Mesodermal cell (in vitro differentiated cells): ENCODE measurements at regions not wholly inside any gene's neighbourhood (a gene's known extent, or its start where the extent isn't known, plus 50 kb on each side); places are given as distances from the start of the nearest gene placed in this dataset.

ENCODE experiments used
- H3K27ac ChIP-seq: 2 replicates; pipeline ENCODE4 v1.7.0; 2013; ENCODE audit warnings: mild to moderate bottlenecking, low read depth, low read length, moderate library complexity; ENCODE audit not compliant: severe bottlenecking
- H3K36me3 ChIP-seq: 2 replicates; pipeline ENCODE4 v1.7.1; 2013; ENCODE audit warnings: mild to moderate bottlenecking, low read length, moderate library complexity; ENCODE audit not compliant: control insufficient read depth, insufficient read depth
- H3K4me1 ChIP-seq: one replicate; pipeline ENCODE4 v1.7.1; 2013; ENCODE audit warnings: mild to moderate bottlenecking, low read length; ENCODE audit not compliant: insufficient read depth, control insufficient read depth, poor library complexity, severe bottlenecking
- H3K4me3 ChIP-seq: 2 replicates; pipeline ENCODE4 v1.7.0; 2013; ENCODE audit warnings: low read length, control low read depth, mild to moderate bottlenecking; ENCODE audit not compliant: insufficient read depth, poor library complexity, severe bottlenecking; ENCODE audit errors: extremely low read depth
- H3K9me3 ChIP-seq: 2 replicates; pipeline ENCODE4 v1.7.1; 2013; ENCODE audit warnings: mild to moderate bottlenecking, low read length, moderate library complexity; ENCODE audit not compliant: control insufficient read depth
- WGBS, 2 experiments: methylation state at CpG; one replicate each; pipeline ENCODE4 v1.1.5; 2013; ENCODE audit warnings: missing lambda C conversion rate in 2 of 2; ENCODE audit not compliant: insufficient coverage in 2 of 2; 5-methylcytosine and 5-hydroxymethylcytosine counted together

DNA sequence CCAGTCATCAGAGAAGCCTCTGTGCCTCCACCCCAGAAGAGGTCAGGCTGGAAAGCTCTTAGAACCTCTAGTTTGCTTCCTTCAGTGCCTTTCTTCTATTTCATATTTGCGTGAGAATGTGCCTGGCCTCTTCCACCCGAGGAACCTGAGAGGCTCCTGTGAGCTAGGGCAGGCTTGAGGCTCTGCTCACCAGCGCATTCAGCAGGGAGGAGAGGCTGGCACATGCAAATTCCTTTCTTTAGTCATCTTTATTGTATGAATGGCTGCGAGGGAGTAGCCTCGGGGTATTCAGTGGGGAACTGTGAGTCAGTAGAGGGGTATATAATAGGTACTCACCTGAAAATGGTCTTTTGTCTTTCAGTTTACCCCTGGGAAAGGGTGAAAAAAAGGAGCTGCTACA lies 268.3 kb downstream of the ABCC12 start:
- H3K36me3 ChIP-seq: no peaks in the 10 kb centered on the region
- H3K9me3 ChIP-seq: no peaks in the 10 kb centered on the region
- H3K4me3 ChIP-seq: no peak overlapping the region
- WGBS, 2 experiments: 7 to 17% methylated on average over 3 to 5 of the region's 5 CpGs
- H3K4me1 ChIP-seq: peaks cover 23% of the 10 kb centered on the region
- peak overlapping the region; percentile 97 for H3K27ac ChIP-seq

DNA sequence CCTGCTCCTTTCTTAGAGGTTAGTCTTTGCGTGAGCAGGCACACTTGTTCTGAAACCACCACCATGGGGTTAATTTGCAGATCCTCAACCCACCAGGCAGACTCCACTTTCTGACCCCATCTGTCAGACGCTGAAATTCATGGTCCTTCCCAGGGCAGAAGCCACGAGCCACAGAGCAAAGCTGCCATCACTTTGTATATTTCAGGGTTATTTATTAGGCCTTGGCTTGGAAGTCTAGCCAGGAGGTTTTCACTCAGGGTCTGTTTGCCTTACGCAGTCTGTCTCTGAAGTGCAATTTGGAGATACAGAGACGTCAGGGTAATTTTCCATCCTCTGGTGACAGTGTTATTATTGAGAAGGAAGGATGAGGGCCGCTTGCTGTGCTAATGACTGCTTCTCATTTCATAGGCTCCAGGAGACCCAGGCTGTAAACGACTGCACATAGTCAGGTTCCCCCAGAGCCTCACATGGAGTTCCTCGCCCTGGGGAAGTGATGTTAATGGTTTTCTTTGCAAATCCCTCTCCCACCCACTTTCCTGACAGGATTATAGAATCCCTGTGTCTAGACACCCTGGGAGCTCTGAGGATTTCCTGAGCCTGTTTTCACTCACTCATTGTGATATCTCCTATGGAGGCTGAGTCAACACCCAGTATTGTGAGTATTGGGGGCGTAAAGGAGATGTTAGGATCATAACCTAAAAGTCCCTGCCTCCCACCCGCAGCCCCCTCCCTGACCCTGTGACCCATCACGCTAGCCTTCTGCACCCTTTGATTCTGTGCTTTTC lies 269.0 kb downstream of the ABCC12 start:
- H3K4me1 ChIP-seq: peaks cover 23% of the 10 kb centered on the region
- H3K4me3 ChIP-seq: no peak overlapping the region
- WGBS, 2 experiments: 30 to 31% methylated on average over 3 to 8 of the region's 11 CpGs
- peak overlapping the region; percentile 97 for H3K27ac ChIP-seq
- no peaks in the 10 kb centered on the region for H3K9me3 ChIP-seq
- no peaks in the 10 kb centered on the region for H3K36me3 ChIP-seq

DNA sequence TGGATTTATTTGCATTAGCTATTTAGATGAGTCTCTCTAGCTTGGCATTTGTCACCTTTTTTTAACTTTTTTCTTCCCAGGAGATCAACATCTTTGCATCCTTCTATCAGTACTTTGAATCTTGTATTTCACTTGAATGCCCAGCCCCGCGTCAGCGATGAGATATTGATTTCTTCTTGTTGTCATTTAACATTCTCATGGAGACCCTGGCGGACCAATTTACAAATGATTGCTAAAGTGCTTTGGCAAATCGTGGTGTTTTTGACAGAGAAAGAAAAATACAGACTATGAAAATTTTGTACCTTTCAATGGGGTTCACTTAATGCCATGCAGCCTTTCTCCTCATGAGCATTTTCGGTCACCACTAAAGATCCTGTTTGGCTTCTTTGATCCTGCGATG lies 269.7 kb downstream of the ABCC12 start:
- Histone ChIP-seq H3K4me3 (no peak overlapping the region), H3K27ac (peak overlapping the region; percentile 97), H3K4me1 (peaks cover 23% of the 10 kb centered on the region), H3K36me3 (no peaks in the 10 kb centered on the region), H3K9me3 (no peaks in the 10 kb centered on the region)
- 35 to 63% methylated on average over 3 to 6 of the region's 7 CpGs for WGBS, 2 experiments

DNA sequence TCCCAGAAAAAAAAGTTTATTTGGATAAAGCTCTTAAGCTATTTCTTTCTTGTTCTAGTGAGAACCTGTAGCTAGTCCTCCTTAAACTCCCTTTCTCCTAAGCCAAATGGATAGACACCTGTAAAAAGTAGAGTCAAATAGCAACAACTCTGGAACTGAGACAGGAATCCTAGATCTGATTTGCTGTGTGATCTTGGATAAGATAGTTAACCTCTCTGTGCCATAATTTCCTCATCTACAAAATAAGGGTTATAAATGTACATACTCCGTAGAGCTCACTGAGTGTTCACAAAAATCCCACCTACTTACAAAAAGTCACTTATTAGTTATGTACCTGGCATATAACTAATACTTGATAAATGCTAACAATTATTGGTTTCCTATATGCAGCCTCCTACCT lies 270.3 kb downstream of the ABCC12 start:
- WGBS, 2 experiments: no CpG with 5 or more reads among the region's 1 CpG
- H3K9me3 ChIP-seq: no peaks in the 10 kb centered on the region
- no peak overlapping the region for H3K4me3 ChIP-seq
- H3K4me1 ChIP-seq: peaks cover 23% of the 10 kb centered on the region
- no peaks in the 10 kb centered on the region for H3K36me3 ChIP-seq
- H3K27ac ChIP-seq: no peak overlapping the region

DNA sequence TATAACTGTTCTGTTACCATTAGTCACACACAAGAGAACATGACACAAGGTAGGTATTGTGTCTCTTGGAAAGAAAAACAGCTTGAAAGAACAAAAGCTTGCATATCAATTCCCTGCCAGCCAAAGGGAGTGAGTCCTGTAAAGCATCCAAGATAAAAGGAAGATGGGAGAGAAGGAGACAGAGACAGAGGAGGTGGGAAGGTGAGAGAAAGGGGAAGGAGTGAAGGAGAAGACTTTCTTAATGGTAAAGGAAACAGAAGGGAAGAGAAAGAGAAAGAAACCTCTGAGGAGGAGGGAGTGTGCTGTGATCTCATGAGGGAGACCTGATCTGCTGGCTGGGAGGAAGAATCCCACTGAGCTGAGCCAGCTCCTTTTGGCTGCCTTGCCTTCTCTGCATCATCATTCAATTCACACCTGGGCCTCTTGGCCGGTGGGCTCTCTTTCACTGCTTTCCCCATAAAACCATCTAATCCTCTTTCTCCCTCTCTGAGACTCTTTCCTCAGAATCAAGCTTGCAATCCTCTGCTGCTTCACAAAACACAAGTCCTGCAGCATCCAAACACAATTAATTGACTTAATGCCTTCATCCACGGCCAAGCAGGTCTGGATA lies 271.6 kb downstream of the ABCC12 start:
- H3K4me1 ChIP-seq: peaks cover 23% of the 10 kb centered on the region
- no peaks in the 10 kb centered on the region for H3K36me3 ChIP-seq
- H3K4me3 ChIP-seq: no peak overlapping the region
- WGBS, 2 experiments: 0 to 31% methylated on average over 1 to 2 of the region's 2 CpGs
- H3K27ac ChIP-seq: no peak overlapping the region
- no peaks in the 10 kb centered on the region for H3K9me3 ChIP-seq

DNA sequence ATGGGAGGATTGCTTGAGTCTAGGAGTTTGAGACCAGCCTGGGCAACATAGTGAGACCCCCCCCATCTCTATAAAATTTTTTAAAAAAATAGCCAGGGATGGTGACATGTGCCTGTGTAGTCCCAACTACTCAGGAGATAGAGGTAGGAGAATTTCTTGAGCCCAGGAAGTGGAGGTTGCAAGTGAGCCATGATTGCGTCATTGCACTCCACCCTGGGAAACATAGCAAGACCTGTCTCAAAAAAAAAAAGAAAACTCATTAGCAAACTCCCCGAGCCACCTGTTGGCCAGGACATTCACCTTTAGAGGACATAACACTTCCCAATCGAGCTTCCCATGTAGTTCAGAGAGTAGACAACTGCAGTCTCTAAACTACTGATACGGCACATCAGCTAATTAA lies 274.2 kb downstream of the ABCC12 start:
- Histone ChIP-seq H3K4me3 (no peak overlapping the region), H3K36me3 (no peaks in the 10 kb centered on the region), H3K4me1 (peaks cover 8% of the 10 kb centered on the region), H3K9me3 (no peaks in the 10 kb centered on the region), H3K27ac (no peak overlapping the region)
- WGBS, 2 experiments: 63 to 92% methylated on average over 2 of the region's 4 CpGs

DNA sequence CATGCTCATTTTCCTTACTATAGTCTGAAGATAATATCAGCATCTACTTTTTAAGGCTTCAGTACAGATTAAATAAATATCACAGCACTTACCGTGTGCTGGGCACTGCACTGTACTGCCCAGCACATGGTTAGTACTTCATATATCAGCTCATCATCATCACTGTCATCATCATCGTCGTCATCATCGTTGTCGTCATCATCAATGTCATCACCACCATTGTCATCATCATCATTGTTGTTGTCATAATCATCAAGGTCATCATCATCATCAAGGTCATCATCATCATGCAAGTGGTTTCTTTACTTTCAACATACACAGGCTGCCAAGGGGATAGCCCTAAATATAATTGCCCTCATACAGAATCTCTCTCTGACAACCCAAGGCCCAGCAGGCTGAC lies 275.1 kb downstream of the ABCC12 start:
- Histone ChIP-seq H3K27ac (no peak overlapping the region), H3K4me1 (no peaks in the 10 kb centered on the region), H3K36me3 (no peaks in the 10 kb centered on the region), H3K9me3 (no peaks in the 10 kb centered on the region), H3K4me3 (no peak overlapping the region)
- 92 to 99% methylated on average over 5 of the region's 5 CpGs for WGBS, 2 experiments

DNA sequence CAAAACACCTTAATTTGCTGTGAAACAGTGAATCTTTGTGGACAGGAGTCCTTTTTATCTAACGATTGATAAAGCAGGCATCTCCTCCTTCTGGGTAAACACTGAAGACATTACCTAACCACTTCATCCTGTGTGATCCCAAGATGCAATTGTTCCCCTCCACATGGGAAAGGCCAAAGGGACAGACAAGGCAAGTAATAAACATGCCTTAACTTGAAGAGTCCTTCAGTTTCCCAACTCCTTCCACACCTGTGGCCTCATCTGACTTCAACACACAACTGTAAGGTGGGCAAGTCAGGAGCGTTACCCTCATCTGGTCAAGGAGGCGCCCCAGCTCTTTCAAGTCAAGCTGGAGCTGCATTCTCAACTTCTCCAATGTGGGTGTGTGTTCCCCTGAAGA lies 278.6 kb downstream of the ABCC12 start:
- H3K9me3 ChIP-seq: no peaks in the 10 kb centered on the region
- H3K27ac ChIP-seq: no peak overlapping the region
- 100% methylated on average over 1 to 2 of the region's 3 CpGs for WGBS, 2 experiments
- H3K4me3 ChIP-seq: no peak overlapping the region
- no peaks in the 10 kb centered on the region for H3K4me1 ChIP-seq
- no peaks in the 10 kb centered on the region for H3K36me3 ChIP-seq

DNA sequence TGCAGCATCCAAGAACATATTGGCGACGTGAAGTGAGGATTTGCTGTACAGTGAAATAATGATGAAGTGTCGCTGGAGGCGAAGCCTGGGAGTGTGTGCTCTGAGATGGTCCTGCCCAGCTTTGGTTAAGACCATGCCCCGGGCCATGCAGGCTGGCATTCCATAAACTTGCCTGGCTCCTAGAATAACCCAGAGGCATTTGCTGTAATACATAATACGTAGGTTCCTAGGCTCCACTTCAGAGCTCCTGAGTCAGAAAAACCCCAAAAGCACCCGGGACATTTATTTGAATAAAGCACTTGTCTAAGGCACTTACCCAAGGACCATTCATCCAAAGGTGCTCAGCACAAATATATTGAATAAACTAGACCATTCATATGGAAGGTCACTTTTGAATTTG lies 279.3 kb downstream of the ABCC12 start:
- no peak overlapping the region for H3K27ac ChIP-seq
- H3K4me1 ChIP-seq: no peaks in the 10 kb centered on the region
- 92 to 100% methylated on average over 6 of the region's 7 CpGs for WGBS, 2 experiments
- no peaks in the 10 kb centered on the region for H3K9me3 ChIP-seq
- H3K36me3 ChIP-seq: no peaks in the 10 kb centered on the region
- no peak overlapping the region for H3K4me3 ChIP-seq

DNA sequence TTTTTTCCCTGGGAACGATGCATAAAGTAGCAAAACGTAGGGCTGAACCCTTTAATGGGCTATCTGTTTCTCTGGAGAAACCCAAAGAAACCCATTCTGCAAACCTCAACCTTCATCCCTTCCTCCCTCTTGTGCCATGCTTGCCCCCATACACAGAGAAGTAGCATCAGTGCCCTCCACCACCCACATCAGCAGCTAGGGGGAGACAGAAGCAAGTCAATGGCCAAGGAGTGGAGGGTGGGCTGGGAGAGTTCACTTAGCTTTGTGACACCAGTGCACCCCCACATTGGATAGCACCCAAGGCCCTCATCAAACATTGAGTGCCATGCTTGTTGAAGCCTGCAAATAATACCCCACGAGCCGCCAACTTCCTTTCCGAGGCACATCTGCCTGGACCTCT lies 282.4 kb downstream of the ABCC12 start:
- no peaks in the 10 kb centered on the region for H3K36me3 ChIP-seq
- H3K4me1 ChIP-seq: no peaks in the 10 kb centered on the region
- no peaks in the 10 kb centered on the region for H3K9me3 ChIP-seq
- H3K4me3 ChIP-seq: no peak overlapping the region
- 92 to 93% methylated on average over 2 to 5 of the region's 5 CpGs for WGBS, 2 experiments
- no peak overlapping the region for H3K27ac ChIP-seq

DNA sequence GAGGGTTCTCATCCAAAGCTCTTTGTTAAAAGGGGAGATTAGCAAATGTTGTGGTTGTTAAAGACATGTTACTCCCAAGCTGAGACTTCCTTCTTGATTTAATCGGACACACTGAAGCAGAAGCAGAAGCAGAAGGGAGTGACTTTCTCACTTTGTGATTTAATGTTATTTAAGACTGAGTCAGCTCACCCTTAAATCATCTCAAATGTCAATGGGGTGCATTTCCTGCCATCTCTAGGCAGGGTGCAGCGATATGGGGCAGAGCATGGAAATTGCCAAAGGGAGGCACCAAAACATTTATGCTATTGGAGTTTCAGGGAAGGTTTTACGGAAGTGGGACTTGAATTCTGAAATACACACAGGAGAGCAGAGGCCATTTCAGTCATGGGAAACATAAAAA lies 283.6 kb downstream of the ABCC12 start:
- 80% methylated on average over 2 of the region's 3 CpGs; no CpG with 5 or more reads in 1 of the 2 experiments for WGBS, 2 experiments
- Histone ChIP-seq H3K4me3 (no peak overlapping the region), H3K27ac (no peak overlapping the region), H3K9me3 (peaks cover 4% of the 10 kb centered on the region), H3K36me3 (no peaks in the 10 kb centered on the region), H3K4me1 (no peaks in the 10 kb centered on the region)
